CD8-positive, alpha-beta memory T cell (primary cell): ENCODE measurements at regions not wholly inside any gene's neighbourhood (a gene's known extent, or its start where the extent isn't known, plus 50 kb on each side); places are given as distances from the start of the nearest gene placed in this dataset.

Source experiments
- CTCF ChIA-PET: fragments of 350-600 bp; sonication (Branson Sonifier 250); formaldehyde crosslinking; loops from one replicate; lab custom pipeline; 2021; ENCODE audit warnings: antibody characterized with exemption; lab: Charles Lee
- POLR2A ChIA-PET: fragments of 350-600 bp; sonication (Branson Sonifier 250); formaldehyde crosslinking; loops from one replicate; lab custom pipeline; 2021; ENCODE audit warnings: antibody characterized with exemption; lab: Charles Lee
- DNase-seq, 5 donors: peaks; one replicate each; pipeline versions ENCODE4 v3.0.0 to v3.0.0-alpha.2; 2020 to 2022; ENCODE audit warnings: mixed read lengths in 1 of 5
- H3K27ac ChIP-seq: one replicate; pipeline ENCODE4 v1.7.0; 2013; ENCODE audit warnings: low read depth, mild to moderate bottlenecking, low read length, moderate library complexity
- H3K27me3 ChIP-seq: 2 replicates; pipeline ENCODE4 v1.7.0; 2013; ENCODE audit warnings: low read length, mild to moderate bottlenecking; ENCODE audit not compliant: insufficient read depth, poor library complexity, severe bottlenecking
- H3K36me3 ChIP-seq: 2 replicates; pipeline ENCODE4 v1.7.0; 2013; ENCODE audit warnings: mild to moderate bottlenecking, low read length, moderate library complexity; ENCODE audit not compliant: insufficient read depth
- H3K4me1 ChIP-seq: 2 replicates; pipeline ENCODE4 v1.7.0; 2013; ENCODE audit warnings: mild to moderate bottlenecking, low read length, moderate library complexity; ENCODE audit not compliant: insufficient read depth
- H3K4me3 ChIP-seq: 2 replicates; pipeline ENCODE4 v1.7.0; 2013; ENCODE audit warnings: mild to moderate bottlenecking, low read length
- H3K9me3 ChIP-seq: 2 replicates; pipeline ENCODE4 v1.7.0; 2013; ENCODE audit warnings: mild to moderate bottlenecking, low read length
- H3K27ac Mint-ChIP-seq, 8 donors: one replicate each; pipeline ENCODE4 v1.8.0; 2020 to 2021; ENCODE audit warnings: mixed read lengths in 8 of 8, mild to moderate bottlenecking in 6 of 8, inconsistent platforms in 3 of 8, moderate library complexity in 3 of 8
- H3K27me3 Mint-ChIP-seq, 2 donors: one replicate each; pipeline ENCODE4 v1.8.0; 2020 to 2021; ENCODE audit warnings: mixed read lengths in 2 of 2, mild to moderate bottlenecking in 1 of 2, moderate library complexity in 1 of 2
- H3K36me3 Mint-ChIP-seq, 3 donors: one replicate each; pipeline ENCODE4 v1.8.0; 2020 to 2021; ENCODE audit warnings: mixed read lengths in 3 of 3, inconsistent platforms in 1 of 3, mild to moderate bottlenecking in 1 of 3
- H3K4me1 Mint-ChIP-seq, 3 donors: one replicate each; pipeline ENCODE4 v1.8.0; 2020 to 2021; ENCODE audit warnings: mixed read lengths in 3 of 3, inconsistent platforms in 1 of 3, mild to moderate bottlenecking in 1 of 3
- H3K4me3 Mint-ChIP-seq, 7 donors: one replicate each; pipeline ENCODE4 v1.8.0; 2020 to 2021; ENCODE audit warnings: mixed read lengths in 7 of 7, mild to moderate bottlenecking in 6 of 7, moderate library complexity in 4 of 7, inconsistent platforms in 2 of 7
- H3K9me3 Mint-ChIP-seq, 5 donors: one replicate each; pipeline ENCODE4 v1.8.0; 2020 to 2022; ENCODE audit warnings: mixed read lengths in 5 of 5, mild to moderate bottlenecking in 3 of 5, moderate library complexity in 2 of 5, inconsistent platforms in 1 of 5

DNA sequence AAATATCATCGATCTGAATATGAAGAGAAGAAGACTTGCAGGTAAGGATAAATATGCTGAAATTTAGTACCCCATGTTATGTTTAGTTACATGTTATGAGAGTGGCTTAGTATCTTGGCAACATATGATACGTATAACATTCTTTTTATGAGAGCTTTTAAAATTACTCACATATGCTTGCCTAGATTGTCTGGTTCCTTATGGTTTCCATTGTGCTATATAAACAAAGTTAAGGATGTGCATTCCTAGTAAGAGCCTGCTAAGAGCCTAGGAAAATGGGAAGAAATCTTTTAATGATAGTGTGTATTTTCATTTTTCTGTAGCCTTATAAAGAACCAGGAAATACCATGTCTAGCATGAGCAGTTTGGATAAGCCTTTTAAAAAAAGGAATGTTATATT is 112.0 kb upstream of the KCNN2 start:
- peaks cover 0 to 4% (median 1%) of the 10 kb centered on the region in 5 donors for H3K9me3 Mint-ChIP-seq
- Histone ChIP-seq H3K27me3 (no peaks in the 10 kb centered on the region), H3K4me1 (no peaks in the 10 kb centered on the region), H3K9me3 (no peaks in the 10 kb centered on the region), H3K36me3 (no peaks in the 10 kb centered on the region), H3K4me3 (no peak overlapping the region), H3K27ac (no peak overlapping the region)
- H3K36me3 Mint-ChIP-seq = no peaks in the 10 kb centered on the region
- ChIA-PET POLR2A (no interaction called here), CTCF (no interaction called here)
- H3K27ac Mint-ChIP-seq = no peak overlapping the region
- no peak overlapping the region for H3K4me3 Mint-ChIP-seq
- no peaks in the 10 kb centered on the region for H3K27me3 Mint-ChIP-seq
- H3K4me1 Mint-ChIP-seq = no peaks in the 10 kb centered on the region
- DNase-seq = no peak

DNA sequence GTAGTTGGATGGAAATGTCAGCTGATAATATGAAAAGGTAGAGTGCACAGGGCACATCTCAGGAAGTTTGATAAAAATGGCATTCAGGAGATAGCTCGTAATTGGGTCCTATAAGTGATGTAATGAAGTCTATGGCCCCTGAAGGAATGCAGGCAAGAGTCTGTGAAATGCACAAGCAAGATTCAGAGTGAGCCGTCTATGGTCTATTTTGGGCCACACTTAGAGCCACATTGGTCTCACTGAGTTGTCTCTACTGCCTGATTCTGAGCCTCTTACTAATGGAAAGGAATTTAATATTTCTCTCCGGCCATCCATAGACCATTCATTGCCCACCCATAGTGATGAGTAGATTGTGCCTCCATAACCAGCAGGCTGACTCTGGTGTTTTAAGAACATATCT is 111.3 kb upstream of the KCNN2 start:
- Histone ChIP-seq H3K9me3 (no peaks in the 10 kb centered on the region), H3K4me1 (no peaks in the 10 kb centered on the region), H3K4me3 (no peak overlapping the region), H3K36me3 (no peaks in the 10 kb centered on the region), H3K27ac (no peak overlapping the region), H3K27me3 (no peaks in the 10 kb centered on the region)
- CTCF ChIA-PET = no interaction called here
- peaks cover 0 to 5% (median 4%) of the 10 kb centered on the region in 5 donors for H3K9me3 Mint-ChIP-seq
- POLR2A ChIA-PET = no interaction called here
- H3K36me3 Mint-ChIP-seq = no peaks in the 10 kb centered on the region
- H3K27ac Mint-ChIP-seq = no peak overlapping the region
- DNase-seq = no peak
- H3K4me1 Mint-ChIP-seq = no peaks in the 10 kb centered on the region
- no peaks in the 10 kb centered on the region for H3K27me3 Mint-ChIP-seq
- no peak overlapping the region for H3K4me3 Mint-ChIP-seq

DNA sequence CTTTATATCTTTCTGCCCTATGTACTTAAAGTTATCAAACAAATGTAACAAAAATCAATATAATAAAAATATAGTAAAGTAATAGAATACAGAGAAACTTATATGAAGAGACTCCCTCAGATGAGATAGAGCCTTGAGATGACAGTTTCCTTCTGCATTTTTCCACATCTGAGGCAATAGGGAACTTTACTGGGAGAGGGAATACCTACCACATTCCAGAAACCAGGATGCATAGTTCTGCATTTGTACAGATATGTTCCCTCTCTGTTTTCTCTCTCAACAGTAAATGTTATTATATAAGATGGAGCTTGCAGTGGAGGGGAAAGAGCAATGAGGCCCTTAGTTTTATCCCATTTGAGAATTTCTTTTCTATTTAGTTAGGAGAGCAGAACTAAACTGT is 109.6 kb upstream of the KCNN2 start:
- no peaks in the 10 kb centered on the region for H3K9me3 ChIP-seq
- no peaks in the 10 kb centered on the region for H3K36me3 Mint-ChIP-seq
- no peak for DNase-seq
- ChIA-PET POLR2A (no interaction called here), CTCF (no interaction called here)
- H3K9me3 Mint-ChIP-seq = peaks cover 0 to 5% (median 4%) of the 10 kb centered on the region in 5 donors
- no peaks in the 10 kb centered on the region for H3K36me3 ChIP-seq
- no peaks in the 10 kb centered on the region for H3K27me3 Mint-ChIP-seq
- no peak overlapping the region for H3K4me3 ChIP-seq
- H3K4me1 Mint-ChIP-seq = no peaks in the 10 kb centered on the region
- no peak overlapping the region for H3K27ac ChIP-seq
- no peak overlapping the region for H3K4me3 Mint-ChIP-seq
- no peaks in the 10 kb centered on the region for H3K27me3 ChIP-seq
- no peak overlapping the region for H3K27ac Mint-ChIP-seq
- H3K4me1 ChIP-seq = no peaks in the 10 kb centered on the region

DNA sequence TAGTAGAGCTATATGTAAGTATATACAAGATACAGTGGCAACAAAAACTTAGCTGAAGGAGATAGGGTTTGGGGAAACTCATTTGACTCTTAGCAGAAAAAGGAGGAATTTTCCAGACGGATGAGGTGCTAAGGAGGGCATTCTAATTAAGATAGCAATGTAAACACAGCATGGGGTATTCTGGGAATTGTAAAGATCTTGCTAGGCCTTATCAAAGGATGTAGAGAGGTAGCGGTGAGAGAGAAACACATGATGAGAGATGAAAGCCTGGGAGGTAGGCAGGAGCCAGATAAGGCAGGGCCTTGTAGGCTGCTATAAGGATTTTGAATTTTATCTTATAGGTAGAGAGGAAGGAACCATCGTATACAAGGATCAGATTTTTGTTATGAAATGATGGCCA is 106.6 kb upstream of the KCNN2 start:
- no peak overlapping the region for H3K4me3 ChIP-seq

DNA sequence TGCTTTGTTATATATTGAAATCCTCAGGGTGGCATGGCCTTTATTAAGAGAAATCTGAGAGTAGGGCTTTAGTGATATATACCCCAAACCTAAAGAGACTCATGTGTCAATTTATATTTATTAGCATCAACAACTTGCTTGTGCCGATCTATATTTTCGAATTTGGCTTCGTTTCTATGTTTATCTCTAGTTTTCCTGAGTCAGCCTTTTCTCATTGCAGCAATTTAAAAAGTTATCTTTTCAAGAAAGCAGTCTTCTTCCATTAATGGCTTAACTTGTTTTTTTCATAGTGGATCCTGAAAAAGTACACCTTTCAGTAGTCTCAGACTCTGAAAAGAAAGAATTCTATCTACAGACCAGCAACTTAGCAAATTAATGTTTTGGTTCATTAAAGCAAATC is 99.9 kb upstream of the KCNN2 start:
- no peak overlapping the region for H3K27ac Mint-ChIP-seq
- H3K27ac ChIP-seq = no peak overlapping the region
- peaks cover 0 to 7% (median 0%) of the 10 kb centered on the region in 5 donors for H3K9me3 Mint-ChIP-seq
- CTCF ChIA-PET = no interaction called here
- no peak for DNase-seq
- H3K27me3 ChIP-seq = no peaks in the 10 kb centered on the region
- H3K4me3 ChIP-seq = no peak overlapping the region
- no peaks in the 10 kb centered on the region for H3K36me3 ChIP-seq
- H3K36me3 Mint-ChIP-seq = no peaks in the 10 kb centered on the region
- H3K4me1 Mint-ChIP-seq = no peaks in the 10 kb centered on the region
- no peak overlapping the region for H3K4me3 Mint-ChIP-seq
- H3K9me3 ChIP-seq = no peaks in the 10 kb centered on the region
- POLR2A ChIA-PET = no interaction called here
- no peaks in the 10 kb centered on the region for H3K4me1 ChIP-seq
- H3K27me3 Mint-ChIP-seq = no peaks in the 10 kb centered on the region

More for the DNA sequence above, 106.6 kb upstream of the KCNN2 start:
- no peaks in the 10 kb centered on the region for H3K36me3 ChIP-seq
- H3K4me1 ChIP-seq = no peaks in the 10 kb centered on the region
- no peaks in the 10 kb centered on the region for H3K27me3 ChIP-seq
- no peak for DNase-seq
- H3K9me3 ChIP-seq = no peaks in the 10 kb centered on the region
- no peak overlapping the region for H3K27ac Mint-ChIP-seq
- H3K9me3 Mint-ChIP-seq = peaks cover 0 to 8% (median 4%) of the 10 kb centered on the region in 5 donors
- no peaks in the 10 kb centered on the region for H3K4me1 Mint-ChIP-seq
- H3K4me3 Mint-ChIP-seq = no peak overlapping the region
- no peaks in the 10 kb centered on the region for H3K36me3 Mint-ChIP-seq
- no peak overlapping the region for H3K27ac ChIP-seq
- H3K27me3 Mint-ChIP-seq = no peaks in the 10 kb centered on the region
- ChIA-PET CTCF (no interaction called here), POLR2A (no interaction called here)

DNA sequence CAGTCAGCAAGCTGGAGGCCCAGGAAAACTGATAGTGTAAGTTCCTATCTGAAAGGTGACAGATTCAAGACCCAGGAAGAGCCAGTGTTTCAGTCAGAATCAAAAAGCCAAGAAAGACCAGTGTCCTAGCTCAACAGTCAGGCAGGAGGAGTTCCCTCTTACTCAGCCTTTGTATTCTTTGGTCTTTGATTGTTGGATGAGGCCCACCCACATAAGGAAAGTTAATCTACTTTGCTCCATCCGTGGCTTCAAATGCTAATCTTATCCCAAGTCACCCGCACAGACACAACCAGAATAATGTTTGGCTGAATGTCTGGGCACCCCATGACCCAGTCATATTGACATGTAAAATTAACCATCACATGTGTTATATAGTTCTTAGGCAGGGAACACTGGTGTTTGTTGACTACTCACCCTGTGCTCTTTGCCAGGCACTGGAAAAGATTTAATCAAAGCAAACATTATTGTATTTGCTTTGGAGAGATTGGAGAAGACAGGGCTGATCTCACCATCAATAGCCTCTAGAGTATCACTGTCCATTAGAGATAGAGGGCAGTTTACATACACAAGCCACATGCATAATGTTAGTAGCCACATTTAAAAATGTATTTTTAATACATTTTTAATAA is 96.3 kb upstream of the KCNN2 start:
- H3K9me3 ChIP-seq = no peaks in the 10 kb centered on the region
- no peak overlapping the region for H3K4me3 Mint-ChIP-seq
- POLR2A ChIA-PET = no interaction called here

DNA sequence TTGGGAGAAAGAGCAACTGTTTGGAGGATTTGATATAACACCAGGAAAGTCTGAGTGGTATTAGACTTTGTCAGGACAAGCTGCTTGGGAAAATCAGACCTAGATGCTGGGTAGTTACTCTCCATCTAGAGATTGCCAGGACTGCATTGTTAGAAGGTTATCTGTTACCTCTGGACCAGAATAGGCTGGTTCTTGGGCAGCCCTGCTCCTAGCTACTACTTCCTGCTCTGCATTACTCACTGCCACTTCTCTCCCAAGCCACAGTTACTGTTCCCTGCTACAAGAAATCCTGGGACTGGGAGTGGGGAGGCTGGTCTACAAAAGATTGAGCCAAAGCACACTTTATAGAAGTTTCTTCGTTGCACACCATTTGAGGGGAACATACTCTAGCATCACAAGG is 95.5 kb upstream of the KCNN2 start:
- no peaks in the 10 kb centered on the region for H3K4me1 Mint-ChIP-seq

More for the DNA sequence above, 96.3 kb upstream of the KCNN2 start:
- Histone ChIP-seq H3K27me3 (no peaks in the 10 kb centered on the region), H3K4me3 (no peak overlapping the region), H3K27ac (no peak overlapping the region), H3K4me1 (no peaks in the 10 kb centered on the region), H3K36me3 (no peaks in the 10 kb centered on the region)
- CTCF ChIA-PET = no interaction called here
- Mint-ChIP-seq H3K27ac (no peak overlapping the region), H3K36me3 (no peaks in the 10 kb centered on the region), H3K4me1 (no peaks in the 10 kb centered on the region), H3K27me3 (no peaks in the 10 kb centered on the region), H3K9me3 (peaks cover 0 to 2% (median 0%) of the 10 kb centered on the region in 5 donors)
- DNase-seq = no peak

DNA sequence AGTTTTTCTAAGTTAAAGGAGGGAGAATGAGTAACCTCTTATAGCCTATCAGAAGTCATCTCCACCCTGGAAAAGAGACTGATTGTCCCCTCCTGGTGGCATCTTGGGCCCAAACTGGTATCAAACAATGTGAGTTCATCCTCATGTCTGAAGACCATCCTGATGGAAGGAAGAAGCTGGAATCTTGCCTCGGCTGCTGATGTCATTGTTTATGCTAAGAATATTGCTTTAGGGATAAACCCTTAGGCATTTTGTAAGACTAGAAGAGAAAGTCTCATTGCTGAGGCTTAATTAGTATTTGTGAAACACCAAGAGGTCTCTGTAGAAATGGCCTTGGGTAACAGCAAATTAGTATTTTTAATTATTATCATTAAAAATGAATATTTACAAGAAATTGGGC is 65.7 kb upstream of the KCNN2 start:
- Mint-ChIP-seq H3K27me3 (peaks cover 0 to 1% of the 10 kb centered on the region in 2 donors), H3K36me3 (no peaks in the 10 kb centered on the region), H3K9me3 (peaks cover 0 to 3% (median 0%) of the 10 kb centered on the region in 5 donors), H3K4me3 (no peak overlapping the region), H3K27ac (no peak overlapping the region), H3K4me1 (no peaks in the 10 kb centered on the region)
- Histone ChIP-seq H3K4me1 (no peaks in the 10 kb centered on the region), H3K27me3 (no peaks in the 10 kb centered on the region), H3K27ac (no peak overlapping the region), H3K36me3 (no peaks in the 10 kb centered on the region), H3K4me3 (no peak overlapping the region), H3K9me3 (no peaks in the 10 kb centered on the region)
- DNase-seq = no peak
- ChIA-PET CTCF (no interaction called here), POLR2A (no interaction called here)

More for the DNA sequence above, 95.5 kb upstream of the KCNN2 start:
- no peaks in the 10 kb centered on the region for H3K27me3 ChIP-seq
- Mint-ChIP-seq H3K9me3 (no peaks in the 10 kb centered on the region), H3K36me3 (no peaks in the 10 kb centered on the region), H3K4me3 (no peak overlapping the region), H3K27ac (no peak overlapping the region), H3K27me3 (no peaks in the 10 kb centered on the region)
- no peak overlapping the region for H3K27ac ChIP-seq
- CTCF ChIA-PET = no interaction called here
- H3K36me3 ChIP-seq = no peaks in the 10 kb centered on the region
- no peak overlapping the region for H3K4me3 ChIP-seq
- POLR2A ChIA-PET = no interaction called here
- no peak for DNase-seq
- no peaks in the 10 kb centered on the region for H3K9me3 ChIP-seq
- H3K4me1 ChIP-seq = no peaks in the 10 kb centered on the region
